ENCODE measurements at regions not wholly inside any gene's neighbourhood (a gene's known extent, or its start where the extent isn't known, plus 50 kb on each side); places are given as distances from the start of the nearest gene placed in this dataset.

GRCh38 chr5:110031402-110032140 is 341.8 kb downstream of the MAN2A1 start:
- no peak for DNase-seq (ENCODE audit: low read depth in 3 of 3)

DNA sequence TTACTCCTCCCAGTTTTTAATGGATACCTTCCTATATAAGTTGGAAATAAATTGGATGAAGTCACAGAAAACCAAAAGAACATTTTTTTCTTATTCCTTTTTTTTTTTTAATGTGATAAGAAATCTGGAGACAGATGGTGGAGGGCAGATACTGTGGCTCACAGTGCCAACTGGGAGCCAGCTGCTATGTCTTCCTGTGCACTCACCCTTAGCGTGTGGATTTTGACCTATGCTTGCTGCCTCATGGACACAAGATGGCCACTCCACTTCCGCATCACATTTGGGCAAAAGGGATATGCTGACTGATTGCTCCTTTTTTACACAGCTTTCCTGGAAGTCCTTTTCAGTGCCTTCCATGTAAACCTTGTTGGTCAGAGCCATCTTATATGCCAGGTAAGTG is 342.6 kb downstream of the MAN2A1 start:
- no peak for DNase-seq (ENCODE audit: low read depth in 3 of 3)

- no peak for DNase-seq (ENCODE audit: low read depth in 3 of 3)
These were observed 344.4 kb downstream of the MAN2A1 start for GRCh38 chr5:110034056-110034600.

DNA sequence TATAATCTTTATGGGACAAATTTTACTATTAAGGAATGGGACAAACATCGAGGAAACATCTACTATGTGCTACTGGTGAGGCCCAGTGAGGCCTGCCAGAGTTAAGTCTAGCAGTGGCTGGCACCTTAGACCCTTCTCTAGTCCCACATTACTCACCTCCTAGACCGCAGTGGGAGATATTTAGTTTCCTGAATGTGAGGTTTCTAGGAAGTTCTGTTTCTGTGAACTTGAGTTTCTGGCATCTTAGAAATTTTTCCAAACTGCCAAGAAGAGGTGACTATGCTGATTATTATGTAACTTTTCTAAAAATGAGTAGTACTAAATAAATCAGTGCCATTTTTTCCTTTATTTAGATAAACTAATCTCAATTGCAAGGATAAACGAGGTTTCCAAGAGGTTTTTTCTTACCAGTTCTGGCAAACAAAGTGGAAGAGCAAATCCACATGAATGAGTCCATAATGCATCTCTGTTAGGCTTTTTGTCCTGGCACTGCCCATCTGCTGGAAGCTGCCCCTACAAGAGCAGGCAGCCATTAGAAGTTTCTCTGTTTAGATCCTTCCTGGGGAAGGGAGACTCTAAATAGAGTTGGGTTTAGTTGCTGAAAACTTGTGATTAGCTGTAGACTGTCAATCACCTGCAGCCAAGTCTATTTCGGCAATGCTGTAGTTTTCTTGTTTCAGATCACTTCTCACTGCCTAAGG is 348.7 kb downstream of the MAN2A1 start:
- no peak for DNase-seq (ENCODE audit: low read depth in 3 of 3)

DNA sequence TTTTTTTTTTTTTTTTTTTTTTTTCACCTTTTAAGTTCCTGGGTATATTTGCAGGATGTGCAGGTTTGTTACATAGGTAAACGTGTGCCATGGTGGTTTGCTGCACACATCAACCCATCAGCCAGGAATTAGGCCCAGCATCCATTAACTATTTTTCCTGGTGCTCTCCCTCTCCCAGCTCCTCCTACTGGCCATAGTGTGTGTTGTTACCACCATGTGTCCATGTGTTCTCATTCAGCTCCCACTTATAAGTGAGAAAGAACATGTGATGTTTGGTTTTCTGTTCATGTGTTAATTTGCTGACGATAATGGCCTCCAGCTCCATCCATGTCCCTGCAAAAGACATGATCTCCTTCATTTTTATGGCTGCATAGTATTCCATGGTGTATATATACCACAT is 350.5 kb downstream of the MAN2A1 start:
- DNase-seq (ENCODE audit: low read depth in 3 of 3) = no peak

GRCh38 chr5:110043025-110043424 is 353.3 kb downstream of the MAN2A1 start:
- no peak for DNase-seq (ENCODE audit: low read depth in 3 of 3)

DNA sequence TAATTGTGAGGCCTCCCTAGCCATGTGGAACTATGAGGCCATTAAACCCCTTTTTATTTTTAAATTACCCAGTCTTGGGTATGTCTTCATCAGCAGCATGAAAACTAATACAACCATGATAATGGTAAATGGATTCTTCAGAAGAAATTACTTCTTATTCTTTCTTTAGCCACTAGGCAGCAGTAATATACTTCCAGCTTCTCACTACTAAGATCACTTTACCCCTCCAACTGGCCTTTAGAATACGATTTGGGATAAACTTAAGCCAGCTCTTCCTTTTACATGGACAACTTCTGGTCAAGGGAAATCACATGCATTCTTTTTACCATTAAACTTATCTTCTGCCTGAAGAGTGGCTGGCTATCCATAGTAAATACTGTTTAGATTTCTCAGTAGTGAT is 355.4 kb downstream of the MAN2A1 start:
- no peak for DNase-seq (ENCODE audit: low read depth in 3 of 3)

GRCh38 chr5:110048491-110048890 is 358.8 kb downstream of the MAN2A1 start:
- DNase-seq (ENCODE audit: low read depth in 3 of 3) = no peak

- no peak for DNase-seq (ENCODE audit: low read depth in 3 of 3)
These were observed 360.1 kb downstream of the MAN2A1 start for GRCh38 chr5:110049816-110050215.

DNA sequence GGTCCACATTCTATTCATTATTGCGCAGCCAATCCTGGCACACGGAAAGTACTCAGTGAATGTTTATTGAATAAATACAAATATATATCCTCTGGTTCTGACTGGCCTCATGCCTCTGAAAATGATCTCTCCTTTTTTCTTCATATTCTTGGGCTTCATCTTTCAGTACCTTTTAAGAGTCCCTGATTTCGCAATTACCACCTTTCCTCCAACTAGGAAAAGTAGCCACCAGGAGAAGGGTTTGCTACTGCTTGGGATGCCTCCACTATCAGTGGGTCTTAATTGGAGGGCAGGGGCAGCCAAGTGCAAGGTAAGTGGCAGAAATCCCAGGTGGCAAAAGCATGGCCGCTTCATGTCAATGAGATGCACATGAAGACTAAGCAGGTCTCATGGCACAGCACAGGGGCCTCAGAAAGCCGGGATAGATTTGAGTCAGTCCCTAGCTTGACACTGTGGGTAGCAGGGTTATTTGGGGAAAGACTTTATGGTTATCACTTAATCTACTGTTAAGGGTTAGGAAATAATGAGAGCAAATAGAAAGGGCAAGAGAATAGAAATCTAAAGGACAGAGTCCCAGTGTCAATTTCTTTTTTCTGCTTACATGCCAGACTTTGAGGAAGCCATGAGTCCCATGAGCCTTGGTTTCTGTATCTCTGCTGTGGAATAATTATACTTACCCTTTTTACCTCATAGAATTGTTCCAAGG is 361.1 kb downstream of the MAN2A1 start:
- no peak for DNase-seq (ENCODE audit: low read depth in 3 of 3)

DNA sequence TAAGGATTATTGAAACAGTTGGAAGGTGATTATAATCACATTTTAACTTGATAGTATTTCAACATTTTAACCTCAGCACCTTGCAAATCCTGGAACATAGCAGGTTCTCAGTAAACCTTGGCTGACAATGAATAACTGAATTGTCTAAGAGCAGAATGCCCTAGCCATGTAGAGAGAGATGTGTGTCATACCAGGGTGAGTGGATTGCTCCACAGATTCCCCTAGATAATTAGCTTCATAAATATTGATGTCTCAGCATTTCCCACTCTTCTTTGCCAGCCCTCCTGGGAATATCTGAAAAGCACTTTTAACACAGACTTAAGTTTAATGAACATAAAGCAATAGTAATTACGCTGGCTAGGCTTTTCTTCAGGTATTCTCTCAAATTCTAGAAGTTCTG is 363.5 kb downstream of the MAN2A1 start:
- no peak for DNase-seq (ENCODE audit: low read depth in 3 of 3)

DNA sequence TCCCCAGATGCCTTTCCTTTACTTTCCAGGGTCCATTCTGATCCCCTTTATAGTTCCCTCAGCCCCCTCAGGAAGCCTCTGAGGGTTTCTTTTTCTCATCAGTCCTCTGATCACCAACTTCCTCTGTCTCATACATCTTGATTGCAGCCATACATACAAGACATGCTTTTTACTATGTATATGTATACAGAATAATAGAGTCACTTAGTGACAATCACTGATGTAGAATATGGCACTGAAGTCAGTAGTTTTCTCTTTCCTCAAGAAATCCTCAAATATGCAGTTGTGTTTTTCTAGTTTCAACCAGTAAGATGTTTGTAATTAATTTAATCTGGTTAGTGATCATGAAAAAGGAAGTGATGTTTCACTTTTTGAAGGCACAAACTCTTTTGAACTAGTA is 364.1 kb downstream of the MAN2A1 start:
- no peak for DNase-seq (ENCODE audit: low read depth in 3 of 3)

DNA sequence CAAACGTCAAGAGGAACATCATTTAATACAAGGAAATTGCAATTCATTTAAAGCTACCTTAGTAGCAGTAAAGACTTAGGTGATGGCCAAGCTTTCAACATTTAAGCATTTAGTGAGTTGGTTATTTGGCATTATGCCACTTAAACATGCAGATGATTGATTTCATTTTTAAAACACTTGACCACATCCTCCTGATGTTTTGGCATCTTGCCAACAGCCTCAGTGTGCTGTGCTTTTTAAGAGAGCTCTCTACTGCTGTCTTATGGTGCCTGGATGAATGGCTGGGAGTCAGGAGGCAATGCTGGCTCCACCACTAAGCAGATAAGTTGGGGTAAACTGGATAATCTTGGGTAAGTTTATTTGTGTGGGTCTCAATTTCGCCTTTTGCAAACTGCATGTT is 364.5 kb downstream of the MAN2A1 start:
- peak; percentile 8 to 43 (median 18) for DNase-seq (ENCODE audit: low read depth in 3 of 3)

DNA sequence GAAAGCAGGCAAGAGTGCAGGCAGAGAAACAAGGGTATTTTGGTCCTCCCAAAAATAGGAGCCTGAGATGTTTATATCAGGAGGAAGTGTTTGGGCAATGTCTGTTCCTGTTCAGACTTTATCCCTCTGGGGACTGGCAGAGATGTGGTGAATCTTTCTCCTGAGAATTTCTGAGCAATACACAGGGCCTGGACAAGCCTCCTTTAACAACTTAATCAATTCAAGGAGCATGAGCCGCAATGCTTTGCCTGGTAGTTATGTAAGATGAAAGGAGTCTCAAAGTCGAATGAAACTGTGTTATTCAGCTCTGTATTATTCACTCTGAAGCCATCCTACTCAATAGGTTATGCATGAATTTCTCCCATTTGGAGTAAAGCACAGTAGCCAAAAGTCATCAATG is 365.6 kb downstream of the MAN2A1 start:
- DNase-seq (ENCODE audit: low read depth in 3 of 3) = no peak

- no peak for DNase-seq (ENCODE audit: low read depth in 3 of 3)
These were observed 366.9 kb downstream of the MAN2A1 start for GRCh38 chr5:110056580-110057114.

GRCh38 chr5:110058175-110058574 is 368.4 kb downstream of the MAN2A1 start:
- DNase-seq (ENCODE audit: low read depth in 3 of 3) = no peak

DNA sequence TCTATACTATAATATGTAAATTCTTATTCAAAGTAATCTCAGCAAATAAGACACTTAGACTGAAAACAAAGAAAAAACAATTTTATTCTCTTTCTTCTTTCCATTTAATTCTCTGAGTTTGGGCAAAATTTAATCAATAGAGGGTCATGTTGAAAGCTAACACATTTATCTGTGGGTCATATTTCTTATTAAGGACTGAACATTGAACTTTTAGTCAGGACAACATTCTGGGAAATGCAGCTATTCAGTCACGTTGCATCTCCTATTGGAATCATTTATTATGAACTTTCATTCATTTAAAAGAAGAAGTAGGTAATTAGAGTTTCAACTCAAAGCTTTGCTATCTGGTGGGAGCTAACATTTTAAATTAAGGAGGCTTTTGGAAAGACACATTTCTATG is 372.5 kb downstream of the MAN2A1 start:
- no peak for DNase-seq (ENCODE audit: low read depth in 3 of 3)

- DNase-seq (ENCODE audit: low read depth in 3 of 3) = no peak
These were observed 374.2 kb downstream of the MAN2A1 start for GRCh38 chr5:110063640-110064602.

DNA sequence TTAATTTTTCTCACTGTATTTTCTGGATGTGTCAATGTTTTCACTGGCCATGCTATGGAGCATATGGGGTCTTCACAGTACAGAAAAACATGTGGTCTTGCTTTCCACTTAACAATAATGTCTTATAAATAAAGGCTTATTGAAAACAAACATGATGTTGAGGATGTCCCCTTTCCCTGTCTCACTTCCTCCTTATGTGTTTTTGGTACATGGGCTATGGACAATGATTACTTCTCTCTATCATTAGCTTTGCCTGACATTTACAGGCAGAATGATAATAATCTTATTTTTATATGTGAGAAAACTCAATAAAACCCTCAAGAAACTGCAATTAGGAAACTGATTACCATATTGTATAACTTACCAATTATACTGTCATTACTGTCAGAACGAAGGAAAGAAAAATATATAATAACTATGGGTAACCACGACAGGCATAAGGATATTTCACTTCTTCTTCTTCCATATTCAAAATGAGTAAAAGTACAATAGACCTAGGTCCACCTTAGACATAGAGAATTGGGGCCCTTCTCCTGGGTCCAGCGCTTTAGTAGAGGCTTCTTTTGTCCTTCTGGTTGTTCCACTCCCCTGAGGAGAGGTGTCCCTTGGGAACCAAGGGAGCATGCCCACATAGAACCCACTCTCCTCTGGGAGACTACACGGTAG is 375.0 kb downstream of the MAN2A1 start:
- DNase-seq (ENCODE audit: low read depth in 3 of 3) = no peak

GRCh38 chr5:110070836-110071235 is 381.1 kb downstream of the MAN2A1 start:
- DNase-seq (ENCODE audit: low read depth in 3 of 3) = no peak

DNA sequence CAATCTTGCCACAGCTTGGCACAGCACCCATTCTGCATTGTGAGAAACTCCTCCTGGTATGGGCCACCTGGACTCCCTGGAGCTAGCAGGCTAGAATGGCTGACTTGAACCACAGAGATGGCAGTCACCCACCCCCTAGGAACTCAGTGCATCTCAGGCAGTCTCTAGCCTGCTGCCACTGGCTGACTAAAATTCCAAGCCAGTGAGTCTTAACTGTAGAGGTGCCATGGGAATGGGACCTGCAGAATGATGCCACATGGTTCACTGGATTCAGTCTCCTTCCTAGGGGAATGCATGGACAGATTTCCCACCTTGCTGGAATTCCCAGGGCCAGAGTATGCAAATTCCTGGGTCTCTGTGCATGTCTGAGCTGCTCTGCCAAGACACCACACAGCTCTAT is 382.9 kb downstream of the MAN2A1 start:
- no peak for DNase-seq (ENCODE audit: low read depth in 3 of 3)
